Coronary artery (tissue), 2 donors: ENCODE measurements at regions not wholly inside any gene's neighbourhood (a gene's known extent, or its start where the extent isn't known, plus 50 kb on each side); places are given as distances from the start of the nearest gene placed in this dataset.

ENCODE experiments used
- DNase-seq: peaks from one replicate; pipeline ENCODE4 v3.0.0-alpha.2; 2017; ENCODE audit warnings: low spot score
- H3K27ac ChIP-seq, 2 donors: fragments of 200-600 bp; sonication (generic); one replicate each; pipeline ENCODE4 v1.5.1; 2016 to 2019
- H3K4me3 ChIP-seq: fragments of 200-600 bp; sonication (generic); 2 replicates; pipeline ENCODE4 v1.5.1; 2016; ENCODE audit warnings: mild to moderate bottlenecking, moderate library complexity
- CTCF ChIP-seq: fragments of 200-600 bp; sonication (generic); IDR thresholded peaks from one replicate; pipeline ENCODE4 v1.5.1; 2019; ENCODE audit warnings: antibody characterized with exemption

- no peak overlapping the region for H3K4me3 ChIP-seq
Observed at GRCh38 chr6:74785236-74785635, 420.6 kb downstream of the COL12A1 start.

GRCh38 chr6:74782346-74782745, 423.5 kb downstream of the COL12A1 start:
- no peak for TF ChIP-seq CTCF
- DNase-seq = no peak
- Histone ChIP-seq H3K4me3 (no peak overlapping the region), H3K27ac (no peak overlapping the region)

More at GRCh38 chr6:74785236-74785635, 420.6 kb downstream of the COL12A1 start:
- no peak for DNase-seq
- H3K27ac ChIP-seq = no peak overlapping the region
- TF ChIP-seq CTCF = no peak

- no peak overlapping the region for H3K4me3 ChIP-seq
- TF ChIP-seq CTCF = no peak
- DNase-seq = no peak
- H3K27ac ChIP-seq = no peak overlapping the region
Observed at GRCh38 chr6:74780831-74781230, 425.0 kb downstream of the COL12A1 start.

- H3K4me3 ChIP-seq = no peak overlapping the region
- no peak for DNase-seq
- H3K27ac ChIP-seq = no peak overlapping the region
- no peak for TF ChIP-seq CTCF
Observed at GRCh38 chr6:74768738-74769137, 437.1 kb downstream of the COL12A1 start.

- H3K4me3 ChIP-seq = no peak overlapping the region
- TF ChIP-seq CTCF = no peak
- no peak overlapping the region for H3K27ac ChIP-seq
- no peak for DNase-seq
Observed at GRCh38 chr6:74768120-74768519, 437.7 kb downstream of the COL12A1 start.

- no peak for DNase-seq
- H3K4me3 ChIP-seq = no peak overlapping the region
- TF ChIP-seq CTCF = no peak
- H3K27ac ChIP-seq = no peak overlapping the region
Observed at GRCh38 chr6:74765486-74765885, 440.4 kb downstream of the COL12A1 start.

GRCh38 chr6:74764486-74764885, 441.4 kb downstream of the COL12A1 start:
- H3K27ac ChIP-seq = no peak overlapping the region
- DNase-seq = no peak
- no peak for TF ChIP-seq CTCF
- H3K4me3 ChIP-seq = no peak overlapping the region
